Brain microvascular endothelial cell (primary cell): ENCODE measurements at regions not wholly inside any gene's neighbourhood (a gene's known extent, or its start where the extent isn't known, plus 50 kb on each side); places are given as distances from the start of the nearest gene placed in this dataset.
A peak's percentile ranks its signal among the peaks of the same experiment; 100 is the strongest.

Experiments used
- DNase-seq: peaks from one replicate; pipeline ENCODE4 v3.0.0-alpha.2; 2020
- H3K27ac ChIP-seq: fragments of 250-450 bp; sonication (Bioruptor Pico); 2 replicates; pipeline ENCODE4 v1.5.1; 2020; ENCODE audit warnings: mild to moderate bottlenecking, moderate library complexity
- H3K27me3 ChIP-seq: fragments of 250-450 bp; sonication (Bioruptor Pico); replicated peaks from 2 replicates; pipeline ENCODE4 v1.5.1; 2020; ENCODE audit warnings: mild to moderate bottlenecking
- H3K36me3 ChIP-seq: fragments of 250-450 bp; sonication (Bioruptor Pico); replicated peaks from 2 replicates; pipeline ENCODE4 v1.5.1; 2020; ENCODE audit warnings: mild to moderate bottlenecking
- H3K4me3 ChIP-seq: 2 replicates; pipeline ENCODE4 v1.5.1; 2011; ENCODE audit warnings: low read depth, mild to moderate bottlenecking, control low read depth, low read length, moderate library complexity
- CTCF ChIP-seq: IDR thresholded peaks from 2 replicates; pipeline ENCODE4 v1.5.1; 2011; ENCODE audit warnings: low read depth, mild to moderate bottlenecking, moderate library complexity, low read length, control low read depth, inconsistent platforms; ENCODE audit errors: missing control alignments
- in situ Hi-C: cut with HindIII; loops from 2 replicates; pipeline ENCODE4 v1.10.0; 2017; ENCODE audit warnings: low sequenced_read_pairs, low pct_ligation_motif_present

- Histone ChIP-seq H3K27ac (no peak overlapping the region), H3K4me3 (no peak overlapping the region), H3K36me3 (no peaks in the 10 kb centered on the region), H3K27me3 (no peaks in the 10 kb centered on the region)
- in situ Hi-C loops: no loop called here
- TF ChIP-seq CTCF: no peak
- DNase-seq: no peak
Observed at GRCh38 chr21:33977721-33978369, 62.2 kb upstream of the ATP5PO start.

GRCh38 chr21:33977017-33977720, 61.6 kb upstream of the ATP5PO start:
- DNase-seq: no peak
- no peak for TF ChIP-seq CTCF
- H3K4me3 ChIP-seq: peak overlapping the region; percentile 17
- H3K36me3 ChIP-seq: no peaks in the 10 kb centered on the region
- in situ Hi-C loops: no loop called here
- H3K27ac ChIP-seq: peak overlapping the region; percentile 99
- no peaks in the 10 kb centered on the region for H3K27me3 ChIP-seq

- TF ChIP-seq CTCF: no peak
- Histone ChIP-seq H3K27me3 (no peaks in the 10 kb centered on the region), H3K36me3 (no peaks in the 10 kb centered on the region), H3K27ac (peak overlapping the region; percentile 99), H3K4me3 (peak overlapping the region; percentile 22)
- in situ Hi-C loops: no loop called here
- DNase-seq: peak; percentile 87
Observed at GRCh38 chr21:33976082-33977016, 60.7 kb upstream of the ATP5PO start.

- peak; percentile 45 for DNase-seq
Observed at GRCh38 chr21:33975548-33976081, 60.0 kb upstream of the ATP5PO start.

More at GRCh38 chr21:33975548-33976081, 60.0 kb upstream of the ATP5PO start:
- Histone ChIP-seq H3K4me3 (no peak overlapping the region), H3K36me3 (no peaks in the 10 kb centered on the region), H3K27ac (peak overlapping the region; percentile 99), H3K27me3 (no peaks in the 10 kb centered on the region)
- in situ Hi-C loops: no loop called here
- TF ChIP-seq CTCF: no peak
